Esophagus (tissue), 2 donors: ENCODE measurements at regions not wholly inside any gene's neighbourhood (a gene's known extent, or its start where the extent isn't known, plus 50 kb on each side); places are given as distances from the start of the nearest gene placed in this dataset.

Experiments used
- H3K27ac ChIP-seq, 2 donors: one replicate each; pipeline ENCODE4 v1.5.1; 2013; ENCODE audit warnings: low read depth in 2 of 2, mild to moderate bottlenecking in 2 of 2, inconsistent platforms in 1 of 2, low read length in 1 of 2, moderate library complexity in 1 of 2
- H3K27me3 ChIP-seq, 2 donors: one replicate each; pipeline ENCODE4 v1.6.1; 2013; ENCODE audit warnings: low read length in 2 of 2, control low read depth in 1 of 2, mild to moderate bottlenecking in 1 of 2; ENCODE audit not compliant: insufficient read depth in 2 of 2, control insufficient read depth in 1 of 2
- H3K36me3 ChIP-seq, 2 donors: one replicate each; pipeline ENCODE4 v1.6.1; 2013; ENCODE audit warnings: low read length in 1 of 2; ENCODE audit not compliant: control insufficient read depth in 2 of 2, insufficient read depth in 2 of 2
- H3K4me1 ChIP-seq, 2 donors: one replicate each; pipeline ENCODE4 v1.6.1; 2013; ENCODE audit warnings: low read length in 1 of 2; ENCODE audit not compliant: control insufficient read depth in 2 of 2, insufficient read depth in 2 of 2
- H3K4me3 ChIP-seq, 2 donors: one replicate each; pipeline ENCODE4 v1.5.1; 2013; ENCODE audit warnings: low read length in 2 of 2, mild to moderate bottlenecking in 2 of 2, low read depth in 1 of 2, moderate library complexity in 1 of 2
- H3K9me3 ChIP-seq, 2 donors: one replicate each; pipeline ENCODE4 v1.6.1; 2013; ENCODE audit warnings: mild to moderate bottlenecking in 2 of 2, low read depth in 1 of 2, low read length in 1 of 2, moderate library complexity in 1 of 2; ENCODE audit not compliant: control insufficient read depth in 2 of 2, insufficient read depth in 1 of 2
- WGBS, 2 donors: extraction: QIAGEN DNeasy Blood & Tissue Kit; methylation state at CpG; one replicate each; pipeline ENCODE4 v1.1.7; 2013; 5-methylcytosine and 5-hydroxymethylcytosine counted together
- donor health status: healthy with polysubstance abuse.
- donor health status: Bipolar disorder and iron deficiency.

GRCh38 chr2:40741532-40741931 lies 289.6 kb upstream of the SLC8A1 start:
- 82 to 94% methylated on average over 2 of the region's 2 CpGs for WGBS, 2 donors
- Histone ChIP-seq H3K4me1 (no peaks in the 10 kb centered on the region), H3K27ac (no peak overlapping the region), H3K4me3 (no peak overlapping the region), H3K36me3 (no peaks in the 10 kb centered on the region), H3K27me3 (no peaks in the 10 kb centered on the region), H3K9me3 (no peaks in the 10 kb centered on the region)

GRCh38 chr2:40746191-40746590 lies 294.3 kb upstream of the SLC8A1 start:
- H3K4me3 ChIP-seq, result no peak overlapping the region
- H3K36me3 ChIP-seq, result no peaks in the 10 kb centered on the region
- no peaks in the 10 kb centered on the region for H3K27me3 ChIP-seq
- 73 to 84% methylated on average over 5 of the region's 5 CpGs for WGBS, 2 donors
- H3K4me1 ChIP-seq, result no peaks in the 10 kb centered on the region
- H3K9me3 ChIP-seq, result no peaks in the 10 kb centered on the region
- no peak overlapping the region for H3K27ac ChIP-seq

GRCh38 chr2:40751981-40752380 lies 300.1 kb upstream of the SLC8A1 start:
- 21 to 37% methylated on average over 1 of the region's 1 CpG for WGBS, 2 donors
- no peaks in the 10 kb centered on the region for H3K9me3 ChIP-seq
- H3K27me3 ChIP-seq, result no peaks in the 10 kb centered on the region

GRCh38 chr2:40752796-40753195 lies 300.9 kb upstream of the SLC8A1 start:
- Histone ChIP-seq H3K27me3 (no peaks in the 10 kb centered on the region), H3K27ac (no peak overlapping the region), H3K4me1 (no peaks in the 10 kb centered on the region), H3K4me3 (no peak overlapping the region), H3K36me3 (no peaks in the 10 kb centered on the region), H3K9me3 (no peaks in the 10 kb centered on the region)
- WGBS, 2 donors, result 45 to 56% methylated on average over 3 of the region's 3 CpGs

More at GRCh38 chr2:40751981-40752380, 300.1 kb upstream of the SLC8A1 start:
- H3K4me1 ChIP-seq, result no peaks in the 10 kb centered on the region
- H3K4me3 ChIP-seq, result no peak overlapping the region
- no peak overlapping the region for H3K27ac ChIP-seq
- no peaks in the 10 kb centered on the region for H3K36me3 ChIP-seq

GRCh38 chr2:40754912-40755311 lies 303.0 kb upstream of the SLC8A1 start:
- Histone ChIP-seq H3K9me3 (no peaks in the 10 kb centered on the region), H3K4me1 (no peaks in the 10 kb centered on the region), H3K27ac (no peak overlapping the region), H3K27me3 (no peaks in the 10 kb centered on the region), H3K36me3 (no peaks in the 10 kb centered on the region), H3K4me3 (no peak overlapping the region)

GRCh38 chr2:40758401-40759155 lies 306.7 kb upstream of the SLC8A1 start:
- Histone ChIP-seq H3K27me3 (no peaks in the 10 kb centered on the region), H3K4me1 (no peaks in the 10 kb centered on the region), H3K9me3 (no peaks in the 10 kb centered on the region), H3K36me3 (no peaks in the 10 kb centered on the region), H3K27ac (no peak overlapping the region), H3K4me3 (no peak overlapping the region)
- 33 to 37% methylated on average over 4 of the region's 4 CpGs for WGBS, 2 donors

GRCh38 chr2:40760071-40760666 lies 308.3 kb upstream of the SLC8A1 start:
- Histone ChIP-seq H3K36me3 (no peaks in the 10 kb centered on the region), H3K9me3 (no peaks in the 10 kb centered on the region), H3K4me1 (no peaks in the 10 kb centered on the region), H3K4me3 (no peak overlapping the region), H3K27me3 (no peaks in the 10 kb centered on the region), H3K27ac (no peak overlapping the region)
- WGBS, 2 donors, result 44 to 55% methylated on average over 5 of the region's 5 CpGs

GRCh38 chr2:40773291-40773690 lies 321.4 kb upstream of the SLC8A1 start:
- Histone ChIP-seq H3K27ac (no peak overlapping the region), H3K9me3 (no peaks in the 10 kb centered on the region), H3K4me1 (no peaks in the 10 kb centered on the region), H3K36me3 (no peaks in the 10 kb centered on the region), H3K27me3 (no peaks in the 10 kb centered on the region), H3K4me3 (no peak overlapping the region)
- WGBS, 2 donors, result 78 to 86% methylated on average over 2 of the region's 2 CpGs

GRCh38 chr2:40783704-40784103 lies 331.8 kb upstream of the SLC8A1 start:
- Histone ChIP-seq H3K9me3 (no peaks in the 10 kb centered on the region), H3K27ac (no peak overlapping the region), H3K36me3 (no peaks in the 10 kb centered on the region), H3K4me1 (no peaks in the 10 kb centered on the region), H3K4me3 (no peak overlapping the region), H3K27me3 (no peaks in the 10 kb centered on the region)
- 83 to 89% methylated on average over 3 of the region's 3 CpGs for WGBS, 2 donors

- Histone ChIP-seq H3K27me3 (no peaks in the 10 kb centered on the region), H3K4me1 (no peaks in the 10 kb centered on the region), H3K27ac (no peak overlapping the region), H3K4me3 (no peak overlapping the region), H3K9me3 (no peaks in the 10 kb centered on the region), H3K36me3 (no peaks in the 10 kb centered on the region)
- 58 to 87% methylated on average over 1 of the region's 1 CpG for WGBS, 2 donors
Measured at GRCh38 chr2:40786636-40787035, 334.7 kb upstream of the SLC8A1 start.
